HG02571 (cell line): ENCODE measurements at regions not wholly inside any gene's neighbourhood (a gene's known extent, or its start where the extent isn't known, plus 50 kb on each side); places are given as distances from the start of the nearest gene placed in this dataset.

Experiments used
- ATAC-seq: cut with Tn5 transposase; IDR thresholded peaks from one replicate; pipeline ENCODE4 v1.9.1; 2021; ENCODE audit warnings: mild to moderate bottlenecking, moderate library complexity; ENCODE audit not compliant: unreplicated experiment

GRCh38 chr1:29501227-29501976 lies 265.1 kb downstream of the PTPRU start:
- ATAC-seq: no peak

- no peak for ATAC-seq
Observed at GRCh38 chr1:29500651-29501050, 264.3 kb downstream of the PTPRU start.

DNA sequence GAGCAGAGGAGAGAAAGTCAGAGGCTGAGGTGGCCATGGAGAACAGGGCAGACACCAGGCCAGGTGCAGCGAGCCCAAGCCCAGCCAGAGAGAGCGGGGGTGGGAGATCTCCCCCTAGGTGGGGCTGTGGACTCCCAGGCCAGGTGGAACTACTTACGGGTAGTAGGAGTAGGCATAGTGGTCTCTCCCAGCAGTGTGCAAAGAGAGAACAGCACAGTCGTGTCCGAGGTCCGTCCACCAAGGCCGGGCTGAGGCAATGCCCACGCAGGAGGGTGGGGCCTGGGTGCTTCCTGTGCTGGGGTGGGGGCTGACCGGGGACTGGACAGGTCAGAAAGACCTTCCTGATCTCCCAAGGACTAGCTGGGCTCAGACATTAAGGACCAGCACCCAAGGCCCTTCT lies 263.7 kb downstream of the PTPRU start:
- no peak for ATAC-seq

GRCh38 chr1:29499104-29499650 lies 262.9 kb downstream of the PTPRU start:
- ATAC-seq: no peak

DNA sequence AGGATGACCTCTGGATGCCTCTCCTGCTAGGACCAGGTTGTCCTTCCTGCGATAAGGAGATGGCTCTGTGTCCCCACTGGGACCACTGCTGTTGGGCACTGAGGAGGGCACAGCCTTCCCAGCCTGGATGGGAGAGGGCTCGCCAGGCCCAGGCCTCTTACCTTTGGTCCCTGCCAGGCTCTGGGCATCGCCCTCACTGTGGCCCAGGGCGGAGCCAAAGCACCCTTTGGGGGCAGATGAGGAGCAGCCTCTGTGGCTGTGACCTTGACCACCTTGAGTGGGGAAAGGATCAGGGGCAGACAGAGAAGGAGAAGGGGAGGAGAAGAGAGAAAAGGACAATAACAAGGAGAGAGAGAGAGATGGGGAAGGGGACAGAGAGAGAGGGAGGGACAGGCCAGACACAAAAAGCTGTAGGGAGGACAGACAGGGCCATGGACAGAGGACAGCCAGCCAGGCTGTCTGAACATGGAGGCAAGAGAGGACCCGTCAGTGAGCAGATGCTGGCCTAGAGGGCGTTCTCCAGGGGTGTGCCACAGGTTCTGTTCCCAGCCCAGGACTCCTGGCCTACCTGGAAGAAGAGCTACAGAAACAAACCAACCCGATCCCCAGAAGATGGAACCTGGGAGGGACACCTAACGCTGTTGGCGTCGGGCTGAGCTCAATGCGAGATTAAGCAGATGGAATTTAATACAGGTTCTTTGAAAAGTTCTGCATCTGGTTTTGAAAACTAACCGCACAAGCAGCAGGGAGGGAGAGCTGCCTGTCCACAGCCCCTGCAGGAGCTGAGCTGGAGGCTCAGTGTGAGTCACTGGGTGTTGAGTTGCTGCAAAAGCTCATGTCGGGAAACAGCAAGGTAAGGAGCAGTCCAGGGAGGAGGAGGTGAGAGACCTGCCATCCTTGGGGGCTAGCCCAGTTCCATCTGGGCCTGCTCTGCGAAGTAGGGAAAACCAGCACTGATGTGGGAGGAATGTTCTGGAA lies 262.1 kb downstream of the PTPRU start:
- no peak for ATAC-seq

DNA sequence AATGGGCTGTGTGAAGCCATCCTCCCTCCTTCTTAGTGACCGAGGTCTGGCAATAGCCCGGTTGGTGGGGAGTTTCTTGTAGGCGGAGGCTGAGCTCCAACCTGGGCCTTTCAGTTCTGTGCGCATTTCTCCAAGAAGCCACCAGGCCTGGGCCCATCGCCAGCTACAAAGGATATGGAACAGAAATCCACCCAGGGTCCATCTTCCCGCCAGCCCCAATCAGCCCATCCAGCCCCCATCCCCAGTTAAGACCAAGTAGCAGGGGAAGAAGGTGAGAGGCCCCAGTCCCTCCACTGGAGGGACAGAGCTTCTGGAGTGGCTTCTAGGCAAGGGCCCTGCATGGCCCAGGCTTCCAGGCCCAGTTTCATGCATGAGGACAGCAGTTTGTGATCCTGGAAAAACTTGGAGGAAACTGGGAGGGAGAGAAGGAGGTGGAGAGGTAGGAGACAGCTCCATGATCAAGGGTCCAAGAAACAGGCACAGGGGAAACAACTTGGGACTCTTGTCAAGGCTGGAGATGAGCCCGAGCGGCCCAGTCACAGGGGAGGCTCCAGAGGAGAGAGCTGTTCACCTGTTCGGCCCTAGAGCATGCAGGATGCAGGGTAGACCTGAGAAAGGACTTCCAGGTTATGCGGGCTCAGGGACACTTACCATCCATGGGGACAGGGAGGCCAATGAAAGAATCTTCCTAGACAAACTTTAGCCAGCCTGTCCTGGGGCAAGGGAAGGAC lies 261.2 kb downstream of the PTPRU start:
- ATAC-seq: no peak

DNA sequence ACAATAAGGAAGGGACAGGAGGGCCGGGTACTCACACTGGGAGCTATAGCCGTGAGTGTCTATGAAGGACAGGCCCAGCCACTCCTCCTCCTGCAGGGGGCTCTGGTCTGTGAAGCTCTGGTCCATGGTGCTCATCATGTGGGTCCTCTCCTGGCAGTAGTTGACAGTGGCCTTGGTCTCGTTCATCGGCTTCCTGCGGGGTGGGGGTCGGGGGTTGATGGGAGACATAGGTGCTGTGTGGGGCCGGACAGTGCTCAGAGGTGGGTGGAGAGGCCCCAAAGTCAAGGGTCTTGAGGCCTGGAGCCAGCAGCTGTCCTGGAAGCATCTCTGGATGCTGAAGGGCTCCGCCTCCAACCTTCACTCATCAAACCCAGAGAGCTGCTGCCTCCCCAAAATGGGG lies 260.4 kb downstream of the PTPRU start:
- no peak for ATAC-seq

DNA sequence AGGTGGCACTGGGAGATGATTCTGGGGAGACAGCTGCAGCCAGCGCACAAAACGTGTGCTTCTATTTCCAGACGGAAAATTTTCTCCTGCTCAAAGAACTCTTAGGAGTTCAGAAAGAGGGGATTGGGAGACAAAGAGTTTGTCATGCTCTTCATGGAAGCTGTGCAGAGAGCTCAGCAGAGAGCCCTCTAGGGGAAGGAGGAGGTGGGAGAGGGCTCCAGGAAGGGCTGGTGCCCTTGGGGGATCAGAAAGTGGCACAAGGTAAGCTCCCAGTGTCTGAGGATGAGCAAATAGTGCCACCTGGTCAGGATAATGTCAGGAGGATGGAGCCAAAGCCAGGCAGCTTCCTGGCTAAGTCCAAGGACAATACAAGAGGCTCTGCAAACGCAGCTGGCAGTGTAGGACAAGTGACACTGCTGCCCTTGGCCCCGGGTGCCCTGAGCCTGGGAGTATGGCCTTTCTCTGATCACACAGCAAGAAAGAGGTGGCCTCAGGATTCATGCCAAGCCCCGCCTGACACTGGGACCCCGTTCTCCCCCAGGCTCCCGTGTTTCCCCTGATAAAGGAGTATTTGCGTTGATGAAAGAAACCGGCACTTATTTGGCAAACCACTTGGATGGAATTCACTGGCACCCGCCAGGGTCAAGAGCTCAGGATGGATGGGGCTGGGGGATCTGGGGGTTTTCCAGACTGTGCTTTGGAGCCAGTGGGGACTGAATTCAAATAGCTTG lies 254.0 kb downstream of the PTPRU start:
- no peak for ATAC-seq

- ATAC-seq: no peak
Observed at GRCh38 chr1:29489471-29489870, 253.1 kb downstream of the PTPRU start.

DNA sequence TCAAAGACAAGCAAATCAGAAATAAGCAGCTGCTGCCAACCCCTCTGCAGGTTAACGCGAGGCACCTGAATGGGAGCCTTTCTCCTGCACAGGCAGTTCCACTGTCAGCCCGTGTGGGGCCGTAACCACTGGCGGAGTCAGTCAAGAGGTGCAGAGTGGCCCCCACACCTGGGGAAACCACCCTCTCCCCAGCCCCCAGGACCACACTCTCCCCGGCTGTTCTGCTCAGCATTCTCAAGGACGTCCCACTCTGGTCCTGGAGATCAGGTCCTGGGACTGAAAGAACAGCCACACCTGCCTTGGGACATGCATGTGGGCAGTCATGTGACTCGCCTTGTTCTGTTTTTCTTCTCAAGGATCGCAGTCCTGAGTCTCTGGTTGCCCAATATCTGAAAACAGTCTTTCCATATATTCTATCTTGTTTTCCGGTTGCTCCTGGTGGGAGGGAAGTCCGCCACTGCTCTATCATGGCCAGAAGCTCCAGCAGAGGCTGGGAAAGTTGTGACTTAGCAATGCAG lies 252.5 kb downstream of the PTPRU start:
- no peak for ATAC-seq

- ATAC-seq: no peak
Observed at GRCh38 chr1:29488086-29488793, 251.9 kb downstream of the PTPRU start.

GRCh38 chr1:29487291-29487690 lies 251.0 kb downstream of the PTPRU start:
- no peak for ATAC-seq

GRCh38 chr1:29485096-29485925 lies 249.0 kb downstream of the PTPRU start:
- no peak for ATAC-seq

DNA sequence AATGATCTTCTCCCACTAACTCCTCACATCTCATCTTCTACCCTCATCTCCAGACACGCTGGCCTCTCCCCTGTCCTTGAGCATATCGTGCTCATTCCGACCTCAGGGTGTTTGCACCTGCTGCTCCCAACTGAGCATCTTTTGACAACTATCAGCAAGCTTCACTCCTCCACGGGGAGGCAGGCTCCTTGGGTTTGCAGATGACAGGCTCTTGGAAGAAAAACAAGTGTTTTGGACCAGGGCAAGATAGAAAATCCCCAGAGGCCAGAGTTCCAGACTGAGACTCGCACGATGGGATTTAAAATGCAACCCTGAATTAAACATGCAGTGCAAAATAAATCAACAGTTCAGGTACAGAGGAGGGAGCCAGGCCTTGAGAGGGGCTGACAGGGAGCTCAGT lies 246.7 kb downstream of the PTPRU start:
- ATAC-seq: no peak

- ATAC-seq: no peak
Observed at GRCh38 chr1:29482064-29482463, 245.7 kb downstream of the PTPRU start.

DNA sequence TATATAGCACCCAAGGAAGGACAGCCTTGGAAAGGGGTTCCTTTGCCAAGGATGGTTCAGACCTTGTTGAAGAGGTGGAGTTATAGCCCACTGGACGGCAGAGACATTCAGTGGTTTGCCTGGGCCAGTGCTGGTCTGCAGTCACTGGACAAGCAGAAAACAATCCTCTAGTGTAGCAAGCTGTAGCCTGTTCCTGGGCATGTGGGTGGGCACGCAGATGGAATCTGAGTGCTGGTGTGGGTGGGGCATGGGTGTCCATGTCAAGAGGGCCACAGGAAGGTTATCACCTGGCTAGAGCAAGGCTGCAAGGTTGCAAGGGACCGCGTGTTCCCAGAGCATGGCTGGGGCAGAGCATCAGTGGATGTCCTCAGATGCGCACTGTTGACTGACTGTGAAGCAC lies 244.7 kb downstream of the PTPRU start:
- no peak for ATAC-seq

GRCh38 chr1:29478879-29479278 lies 242.6 kb downstream of the PTPRU start:
- ATAC-seq: no peak

GRCh38 chr1:29478151-29478791 lies 241.9 kb downstream of the PTPRU start:
- ATAC-seq: no peak
